ENCODE measurements at regions not wholly inside any gene's neighbourhood (a gene's known extent, or its start where the extent isn't known, plus 50 kb on each side); places are given as distances from the start of the nearest gene placed in this dataset.

DNA sequence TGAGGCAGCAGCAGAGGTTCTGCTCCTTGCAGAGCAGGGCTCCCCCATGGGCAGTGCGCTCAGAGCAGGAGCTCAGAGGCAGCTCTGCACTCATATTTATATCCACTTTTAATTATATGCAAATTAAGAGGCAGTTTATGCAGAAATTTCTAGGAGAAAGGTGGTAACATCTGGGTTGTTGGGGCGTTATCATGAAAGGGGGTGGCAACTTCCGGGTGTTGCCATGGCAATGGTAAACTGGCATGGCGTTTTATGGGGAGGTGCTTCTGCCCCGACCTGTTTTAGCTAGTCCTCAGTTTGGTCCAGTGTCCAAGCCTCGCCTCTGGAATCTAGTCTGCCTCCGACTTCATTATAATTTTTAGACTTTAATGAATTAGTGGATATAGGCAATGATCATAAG lies 1191.7 kb downstream of the TBC1D22A start:
- no peak for DNase-seq (ENCODE audit: extremely low read depth, low read depth)
- TF ChIP-seq, protein P1, sequence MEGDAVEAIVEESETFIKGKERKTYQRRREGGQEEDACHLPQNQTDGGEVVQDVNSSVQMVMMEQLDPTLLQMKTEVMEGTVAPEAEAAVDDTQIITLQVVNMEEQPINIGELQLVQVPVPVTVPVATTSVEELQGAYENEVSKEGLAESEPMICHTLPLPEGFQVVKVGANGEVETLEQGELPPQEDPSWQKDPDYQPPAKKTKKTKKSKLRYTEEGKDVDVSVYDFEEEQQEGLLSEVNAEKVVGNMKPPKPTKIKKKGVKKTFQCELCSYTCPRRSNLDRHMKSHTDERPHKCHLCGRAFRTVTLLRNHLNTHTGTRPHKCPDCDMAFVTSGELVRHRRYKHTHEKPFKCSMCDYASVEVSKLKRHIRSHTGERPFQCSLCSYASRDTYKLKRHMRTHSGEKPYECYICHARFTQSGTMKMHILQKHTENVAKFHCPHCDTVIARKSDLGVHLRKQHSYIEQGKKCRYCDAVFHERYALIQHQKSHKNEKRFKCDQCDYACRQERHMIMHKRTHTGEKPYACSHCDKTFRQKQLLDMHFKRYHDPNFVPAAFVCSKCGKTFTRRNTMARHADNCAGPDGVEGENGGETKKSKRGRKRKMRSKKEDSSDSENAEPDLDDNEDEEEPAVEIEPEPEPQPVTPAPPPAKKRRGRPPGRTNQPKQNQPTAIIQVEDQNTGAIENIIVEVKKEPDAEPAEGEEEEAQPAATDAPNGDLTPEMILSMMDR (IDR thresholded peaks at IDR 0.05; ENCODE audit: low read depth, low read length, missing control alignments): no peak

GRCh38 chr22:47944941-47945340 lies 1182.5 kb downstream of the TBC1D22A start:
- TF ChIP-seq, protein P1 (IDR thresholded peaks at IDR 0.05; ENCODE audit: low read depth, low read length, missing control alignments): no peak
- DNase-seq (ENCODE audit: extremely low read depth, low read depth): no peak
- no peak overlapping the region for H3K4me3 ChIP-seq (replicated peaks; ENCODE audit: low read depth, low read length)

More for the DNA sequence above, 1191.7 kb downstream of the TBC1D22A start:
- no peak overlapping the region for H3K4me3 ChIP-seq (replicated peaks; ENCODE audit: low read depth, low read length)

DNA sequence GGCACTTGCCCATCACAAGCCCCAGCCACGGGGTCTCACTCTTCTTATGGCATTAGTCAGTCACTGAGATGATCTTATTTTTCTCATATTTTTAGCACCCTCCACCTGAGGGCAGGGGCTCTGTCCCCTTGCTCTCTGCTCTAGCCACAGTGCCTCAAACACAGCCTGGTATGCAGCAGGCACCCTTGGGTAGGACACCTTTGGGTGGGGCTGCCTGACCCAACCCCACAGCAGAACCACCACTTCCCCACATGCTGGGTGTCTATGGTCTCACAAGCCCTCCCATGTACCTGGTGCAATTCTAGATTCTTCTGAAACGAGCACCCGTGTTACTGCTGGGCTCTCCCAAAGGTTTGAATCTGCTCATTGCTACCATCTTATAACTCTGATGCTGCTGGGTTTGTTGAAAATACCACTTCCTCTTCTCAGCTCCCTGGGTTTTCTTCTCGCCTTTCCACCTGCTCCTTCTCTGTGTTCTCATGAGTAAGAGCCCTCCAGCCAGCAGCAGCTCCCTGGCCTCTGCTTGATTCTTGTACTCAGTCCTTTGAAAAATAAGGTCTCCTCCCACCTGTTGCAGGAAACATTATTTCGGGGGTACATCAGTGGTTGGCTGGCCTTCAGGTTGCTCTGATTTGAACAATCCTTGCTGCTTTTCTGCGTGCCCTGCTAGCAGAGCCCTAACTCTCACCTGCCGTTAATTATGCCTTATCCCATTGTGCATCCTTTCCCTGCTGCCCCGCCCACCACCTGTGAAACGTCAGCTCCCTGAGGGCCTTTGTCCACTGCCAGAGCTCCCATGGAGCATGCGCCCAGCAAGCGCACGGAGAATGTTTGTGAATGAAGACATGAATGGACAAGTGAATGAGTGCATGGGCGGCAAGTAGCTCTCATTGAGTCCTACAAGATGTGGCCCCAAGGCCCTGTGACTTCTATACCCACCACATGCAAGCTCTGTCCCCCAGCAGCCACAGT lies 1181.6 kb downstream of the TBC1D22A start:
- H3K4me3 ChIP-seq (replicated peaks; ENCODE audit: low read depth, low read length): no peak overlapping the region
- TF ChIP-seq, protein P1 (IDR thresholded peaks at IDR 0.05; ENCODE audit: low read depth, low read length, missing control alignments): no peak
- no peak for DNase-seq (ENCODE audit: extremely low read depth, low read depth)

DNA sequence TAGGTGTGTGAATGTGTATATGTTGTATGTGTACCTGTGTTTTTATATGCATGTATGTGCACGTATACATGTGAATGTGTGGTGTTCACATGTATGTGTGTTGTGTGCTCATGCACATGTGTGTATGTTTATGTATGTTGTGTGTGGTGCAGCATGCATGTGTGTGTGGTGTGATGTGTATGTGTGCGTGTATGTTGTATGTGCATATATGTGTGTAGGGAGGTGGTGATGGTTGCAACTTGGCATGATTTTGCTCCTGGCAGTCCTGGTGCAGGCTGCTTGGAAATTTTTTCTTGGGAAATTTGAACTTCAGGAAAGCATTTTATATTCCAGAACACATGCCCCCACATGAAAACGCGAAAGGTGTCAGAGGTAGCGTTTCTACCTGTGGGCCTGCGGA lies 1177.8 kb downstream of the TBC1D22A start:
- TF ChIP-seq, protein P1 (IDR thresholded peaks at IDR 0.05; ENCODE audit: low read depth, low read length, missing control alignments): no peak
- DNase-seq (ENCODE audit: extremely low read depth, low read depth): no peak
- no peak overlapping the region for H3K4me3 ChIP-seq (replicated peaks; ENCODE audit: low read depth, low read length)

- TF ChIP-seq, protein P1 (IDR thresholded peaks at IDR 0.05; ENCODE audit: low read depth, low read length, missing control alignments): no peak
- DNase-seq (ENCODE audit: extremely low read depth, low read depth): no peak
- H3K4me3 ChIP-seq (replicated peaks; ENCODE audit: low read depth, low read length): no peak overlapping the region
These were observed 1171.4 kb downstream of the TBC1D22A start for GRCh38 chr22:47933891-47934290.

- DNase-seq (ENCODE audit: extremely low read depth, low read depth): no peak
- TF ChIP-seq, protein P1 (IDR thresholded peaks at IDR 0.05; ENCODE audit: low read depth, low read length, missing control alignments): no peak
- H3K4me3 ChIP-seq (replicated peaks; ENCODE audit: low read depth, low read length): no peak overlapping the region
These were observed 1170.8 kb downstream of the TBC1D22A start for GRCh38 chr22:47933226-47933625.
